ENCODE measurements at regions not wholly inside any gene's neighbourhood (a gene's known extent, or its start where the extent isn't known, plus 50 kb on each side); places are given as distances from the start of the nearest gene placed in this dataset.
A peak's percentile ranks its signal among the peaks of the same experiment; 100 is the strongest.

GRCh38 chr1:87246436-87246835, 82.2 kb upstream of the LMO4 start:
- no peaks in the 10 kb centered on the region for H3K79me2 ChIP-seq (ENCODE audit: low read length)
- no peaks in the 10 kb centered on the region for H3K9me3 ChIP-seq (ENCODE audit: low read length)
- TF ChIP-seq EZH2phosphoT487 (IDR thresholded peaks at IDR 0.05; ENCODE audit: borderline replicate concordance, low read length) (no peak), EZH2 (IDR thresholded peaks at IDR 0.05; ENCODE audit: low read length, unreplicated experiment) (no peak), CTCF (conservative IDR thresholded peaks at IDR 0.05; ENCODE audit: low read depth, low read length) (no peak)
- H4K20me1 ChIP-seq (ENCODE audit: low read length): no peaks in the 10 kb centered on the region
- H3K4me1 ChIP-seq (ENCODE audit: insufficient read depth, low read length): peaks cover 14% of the 10 kb centered on the region
- no TSS peak for BruUV-seq (replicated peaks)
- ATAC-seq (no peak), DNase-seq (no peak)
- H2AFZ ChIP-seq (ENCODE audit: low read length): no peak overlapping the region
- no peak overlapping the region for H3K4me2 ChIP-seq (ENCODE audit: low read length)
- no peaks in the 10 kb centered on the region for H3F3A ChIP-seq (ENCODE audit: low read length, unreplicated experiment)
- no peaks in the 10 kb centered on the region for H3K36me3 ChIP-seq (ENCODE audit: low read depth, low read length)
- no peaks in the 10 kb centered on the region for H3K27me3 ChIP-seq (ENCODE audit: low read length)
- H3K27ac ChIP-seq (ENCODE audit: low read length): no peak overlapping the region
- H3K9me2 ChIP-seq (replicated peaks; ENCODE audit: low read length): no peaks in the 10 kb centered on the region
- H3K9ac ChIP-seq (ENCODE audit: low read length): no peak overlapping the region
- ChIA-PET POLR2A (ENCODE audit: unreplicated experiment) (no interaction called here), CTCF (no interaction called here)
- intact Hi-C loops (cut with micrococcal nuclease): no loop called here
- no peak overlapping the region for H3K4me3 ChIP-seq (ENCODE audit: low read length)

GRCh38 chr1:87249803-87250202, 78.9 kb upstream of the LMO4 start:
- Histone ChIP-seq H3K4me2 (ENCODE audit: low read length) (peak overlapping the region; percentile 38), H2AFZ (ENCODE audit: low read length) (no peak overlapping the region), H3K27ac (ENCODE audit: low read length) (peak overlapping the region; percentile 10; the same call in 1 of the 2 replicates), H3K4me1 (ENCODE audit: insufficient read depth, low read length) (peaks cover 8% of the 10 kb centered on the region), H3K4me3 (ENCODE audit: low read length) (no peak overlapping the region), H3K27me3 (ENCODE audit: low read length) (no peaks in the 10 kb centered on the region), H3K9me2 (replicated peaks; ENCODE audit: low read length) (no peaks in the 10 kb centered on the region), H3K36me3 (ENCODE audit: low read depth, low read length) (no peaks in the 10 kb centered on the region), H3K79me2 (ENCODE audit: low read length) (no peaks in the 10 kb centered on the region), H3F3A (ENCODE audit: low read length, unreplicated experiment) (no peaks in the 10 kb centered on the region), H4K20me1 (ENCODE audit: low read length) (no peaks in the 10 kb centered on the region), H3K9ac (ENCODE audit: low read length) (no peak overlapping the region), H3K9me3 (ENCODE audit: low read length) (no peaks in the 10 kb centered on the region)
- CTCF ChIA-PET: no interaction called here
- no peak for TF ChIP-seq EZH2phosphoT487 (IDR thresholded peaks at IDR 0.05; ENCODE audit: borderline replicate concordance, low read length)
- BruUV-seq (replicated peaks): no TSS peak
- intact Hi-C loops (cut with micrococcal nuclease): no loop called here
- peak; percentile 89 for DNase-seq
- ATAC-seq: peak; percentile 85
- POLR2A ChIA-PET (ENCODE audit: unreplicated experiment): no interaction called here

GRCh38 chr1:87250336-87250735, 78.3 kb upstream of the LMO4 start:
- no peaks in the 10 kb centered on the region for H3K9me3 ChIP-seq (ENCODE audit: low read length)
- H3K4me2 ChIP-seq (ENCODE audit: low read length): peak overlapping the region; percentile 38
- no peak overlapping the region for H3K9ac ChIP-seq (ENCODE audit: low read length)
- no peaks in the 10 kb centered on the region for H3K79me2 ChIP-seq (ENCODE audit: low read length)
- H3K27ac ChIP-seq (ENCODE audit: low read length): peak overlapping the region; percentile 10; the same call in 1 of the 2 replicates
- H3K36me3 ChIP-seq (ENCODE audit: low read depth, low read length): no peaks in the 10 kb centered on the region
- ChIA-PET CTCF (no interaction called here), POLR2A (ENCODE audit: unreplicated experiment) (no interaction called here)
- H4K20me1 ChIP-seq (ENCODE audit: low read length): no peaks in the 10 kb centered on the region
- ATAC-seq (no peak), DNase-seq (no peak)
- H3K4me3 ChIP-seq (ENCODE audit: low read length): no peak overlapping the region
- H3K4me1 ChIP-seq (ENCODE audit: insufficient read depth, low read length): peaks cover 8% of the 10 kb centered on the region
- no peaks in the 10 kb centered on the region for H3K9me2 ChIP-seq (replicated peaks; ENCODE audit: low read length)
- intact Hi-C loops (cut with micrococcal nuclease): no loop called here
- H3F3A ChIP-seq (ENCODE audit: low read length, unreplicated experiment): no peaks in the 10 kb centered on the region
- BruUV-seq (replicated peaks): no TSS peak
- TF ChIP-seq EZH2 (IDR thresholded peaks at IDR 0.05; ENCODE audit: low read length, unreplicated experiment) (no peak), CTCF (conservative IDR thresholded peaks at IDR 0.05; ENCODE audit: low read depth, low read length) (no peak), EZH2phosphoT487 (IDR thresholded peaks at IDR 0.05; ENCODE audit: borderline replicate concordance, low read length) (no peak)
- no peaks in the 10 kb centered on the region for H3K27me3 ChIP-seq (ENCODE audit: low read length)
- no peak overlapping the region for H2AFZ ChIP-seq (ENCODE audit: low read length)
